Brain microvascular endothelial cell (primary cell): ENCODE measurements at regions not wholly inside any gene's neighbourhood (a gene's known extent, or its start where the extent isn't known, plus 50 kb on each side); places are given as distances from the start of the nearest gene placed in this dataset.

Experiments used
- DNase-seq: peaks from one replicate; pipeline ENCODE4 v3.0.0-alpha.2; 2020
- H3K27ac ChIP-seq: fragments of 250-450 bp; sonication (Bioruptor Pico); 2 replicates; pipeline ENCODE4 v1.5.1; 2020; ENCODE audit warnings: mild to moderate bottlenecking, moderate library complexity
- H3K27me3 ChIP-seq: fragments of 250-450 bp; sonication (Bioruptor Pico); replicated peaks from 2 replicates; pipeline ENCODE4 v1.5.1; 2020; ENCODE audit warnings: mild to moderate bottlenecking
- H3K36me3 ChIP-seq: fragments of 250-450 bp; sonication (Bioruptor Pico); replicated peaks from 2 replicates; pipeline ENCODE4 v1.5.1; 2020; ENCODE audit warnings: mild to moderate bottlenecking
- H3K4me3 ChIP-seq: 2 replicates; pipeline ENCODE4 v1.5.1; 2011; ENCODE audit warnings: low read depth, mild to moderate bottlenecking, control low read depth, low read length, moderate library complexity
- CTCF ChIP-seq: IDR thresholded peaks from 2 replicates; pipeline ENCODE4 v1.5.1; 2011; ENCODE audit warnings: low read depth, mild to moderate bottlenecking, moderate library complexity, low read length, control low read depth, inconsistent platforms; ENCODE audit errors: missing control alignments
- in situ Hi-C: cut with HindIII; loops from 2 replicates; pipeline ENCODE4 v1.10.0; 2017; ENCODE audit warnings: low sequenced_read_pairs, low pct_ligation_motif_present

- DNase-seq, result no peak
- H3K27me3 ChIP-seq, result no peaks in the 10 kb centered on the region
- H3K36me3 ChIP-seq, result no peaks in the 10 kb centered on the region
- TF ChIP-seq CTCF, result no peak
- H3K27ac ChIP-seq, result no peak overlapping the region
- in situ Hi-C loops, result no loop called here
- H3K4me3 ChIP-seq, result no peak overlapping the region
These were observed 136.6 kb upstream of the ZP4 start for GRCh38 chr1:238027366-238027765.

GRCh38 chr1:238023137-238023536, 132.4 kb upstream of the ZP4 start:
- no peak overlapping the region for H3K4me3 ChIP-seq
- in situ Hi-C loops, result no loop called here
- no peaks in the 10 kb centered on the region for H3K36me3 ChIP-seq
- no peaks in the 10 kb centered on the region for H3K27me3 ChIP-seq
- no peak for TF ChIP-seq CTCF
- H3K27ac ChIP-seq, result no peak overlapping the region
- DNase-seq, result no peak

- no peak for DNase-seq
- no peak overlapping the region for H3K4me3 ChIP-seq
- in situ Hi-C loops, result no loop called here
- H3K27ac ChIP-seq, result no peak overlapping the region
- no peak for TF ChIP-seq CTCF
- H3K27me3 ChIP-seq, result no peaks in the 10 kb centered on the region
- H3K36me3 ChIP-seq, result no peaks in the 10 kb centered on the region
These were observed 127.5 kb upstream of the ZP4 start for GRCh38 chr1:238018214-238018613.

GRCh38 chr1:238006779-238007178, 116.1 kb upstream of the ZP4 start:
- Histone ChIP-seq H3K27me3 (no peaks in the 10 kb centered on the region), H3K27ac (no peak overlapping the region), H3K4me3 (no peak overlapping the region), H3K36me3 (no peaks in the 10 kb centered on the region)
- TF ChIP-seq CTCF, result no peak
- no peak for DNase-seq
- in situ Hi-C loops, result no loop called here

- Histone ChIP-seq H3K4me3 (no peak overlapping the region), H3K36me3 (no peaks in the 10 kb centered on the region), H3K27ac (no peak overlapping the region), H3K27me3 (no peaks in the 10 kb centered on the region)
- no peak for DNase-seq
- in situ Hi-C loops, result no loop called here
- TF ChIP-seq CTCF, result no peak
These were observed 114.4 kb upstream of the ZP4 start for GRCh38 chr1:238005116-238005515.

GRCh38 chr1:238001818-238002217, 111.1 kb upstream of the ZP4 start:
- no peaks in the 10 kb centered on the region for H3K36me3 ChIP-seq
- no peak overlapping the region for H3K4me3 ChIP-seq
- H3K27ac ChIP-seq, result no peak overlapping the region
- no peak for TF ChIP-seq CTCF
- no peak for DNase-seq
- H3K27me3 ChIP-seq, result no peaks in the 10 kb centered on the region
- in situ Hi-C loops, result no loop called here
